SKM-1 (cell line): ENCODE measurements at regions not wholly inside any gene's neighbourhood (a gene's known extent, or its start where the extent isn't known, plus 50 kb on each side); places are given as distances from the start of the nearest gene placed in this dataset.

Experiments used
- DNase-seq: peaks from one replicate; lab custom pipeline; 2025; ENCODE audit not compliant: unreplicated experiment; lab: John Stamatoyannopoulos, UW

- DNase-seq: no peak
Observed at GRCh38 chr12:92504594-92504981, 198.2 kb upstream of the PLEKHG7 start.

GRCh38 chr12:92503971-92504593, 198.7 kb upstream of the PLEKHG7 start:
- DNase-seq: no peak

- no peak for DNase-seq
Observed at GRCh38 chr12:92503029-92503931, 199.5 kb upstream of the PLEKHG7 start.

- DNase-seq: peak; percentile 21
Observed at GRCh38 chr12:92502417-92503028, 200.3 kb upstream of the PLEKHG7 start.

GRCh38 chr12:92496790-92497189, 206.0 kb upstream of the PLEKHG7 start:
- no peak for DNase-seq

GRCh38 chr12:92495108-92495507, 207.7 kb upstream of the PLEKHG7 start:
- DNase-seq: no peak

GRCh38 chr12:92493816-92494215, 209.0 kb upstream of the PLEKHG7 start:
- DNase-seq: no peak

GRCh38 chr12:92492995-92493394, 209.8 kb upstream of the PLEKHG7 start:
- DNase-seq: no peak

GRCh38 chr12:92492291-92492690, 210.5 kb upstream of the PLEKHG7 start:
- DNase-seq: no peak

GRCh38 chr12:92489781-92490180, 213.0 kb upstream of the PLEKHG7 start:
- DNase-seq: no peak

GRCh38 chr12:92488735-92489134, 214.1 kb upstream of the PLEKHG7 start:
- DNase-seq: peak; percentile 72

GRCh38 chr12:92487138-92487485, 215.7 kb upstream of the PLEKHG7 start:
- DNase-seq: no peak

GRCh38 chr12:92486443-92487137, 216.2 kb upstream of the PLEKHG7 start:
- DNase-seq: no peak

GRCh38 chr12:92485351-92486348, 217.1 kb upstream of the PLEKHG7 start:
- DNase-seq: no peak

- DNase-seq: no peak
Observed at GRCh38 chr12:92482599-92482998, 220.2 kb upstream of the PLEKHG7 start.

- DNase-seq: no peak
Observed at GRCh38 chr12:92481066-92481465, 221.7 kb upstream of the PLEKHG7 start.

GRCh38 chr12:92478692-92479091, 224.1 kb upstream of the PLEKHG7 start:
- DNase-seq: no peak

- no peak for DNase-seq
Observed at GRCh38 chr12:92476844-92477243, 225.9 kb upstream of the PLEKHG7 start.

GRCh38 chr12:92473564-92473963, 229.2 kb upstream of the PLEKHG7 start:
- DNase-seq: no peak

- no peak for DNase-seq
Observed at GRCh38 chr12:92472201-92472600, 230.6 kb upstream of the PLEKHG7 start.
